Endothelial cell of umbilical vein (primary cell): ENCODE measurements at regions not wholly inside any gene's neighbourhood (a gene's known extent, or its start where the extent isn't known, plus 50 kb on each side); places are given as distances from the start of the nearest gene placed in this dataset.

Experiments
- BruUV-seq: library from RNA; stranded (reverse); fragments of 400-500 nt; replicated peaks from 2 replicates; lab custom pipeline; 2021; lab: Mats Ljungman, UMichigan
- CTCF ChIA-PET: fragments of 300-600, 350-600 bp; sonication (Branson Sonifier 250); formaldehyde crosslinking; loops from one replicate; lab custom pipeline; 2021; ENCODE audit warnings: antibody characterized with exemption, inconsistent platforms; lab: Charles Lee
- POLR2A ChIA-PET: fragments of 300-600, 350-600 bp; sonication (Branson Sonifier 250); formaldehyde crosslinking; loops from one replicate; lab custom pipeline; 2021; ENCODE audit warnings: antibody characterized with exemption, inconsistent platforms; lab: Charles Lee
- DNase-seq: peaks from one replicate; pipeline ENCODE4 v3.0.0-alpha.2; 2011; ENCODE audit warnings: low read depth, low spot score
- FAIRE-seq: peaks from 2 replicates; lab custom pipeline; 2011; peaks lifted over from hg19 to GRCh38; lab: Jason Lieb, UNC
- H2AFZ ChIP-seq: 2 replicates; pipeline ENCODE4 v1.6.0; 2012; ENCODE audit warnings: low read depth, low read length, control low read depth, inconsistent platforms
- H3K27ac ChIP-seq: 2 replicates; pipeline ENCODE4 v1.5.1; 2011; ENCODE audit warnings: low read depth, mild to moderate bottlenecking, control low read depth, low read length, moderate library complexity; ENCODE audit not compliant: insufficient read depth
- H3K27me3 ChIP-seq, 2 experiments: 2 replicates each; pipeline versions ENCODE4 v1.6.0 to v1.6.1; 2011; ENCODE audit warnings: low read length in 2 of 2, mixed read lengths in 1 of 2; ENCODE audit not compliant: control insufficient read depth in 2 of 2, insufficient read depth in 2 of 2
- H3K36me3 ChIP-seq, 2 experiments: 2 replicates in 1 of 2; 3 replicates in 1 of 2; pipeline ENCODE4 v1.5.1; 2011; ENCODE audit warnings: low read length in 2 of 2, mild to moderate bottlenecking in 1 of 2, moderate library complexity in 1 of 2; ENCODE audit not compliant: control insufficient read depth in 2 of 2, insufficient read depth in 2 of 2; ENCODE audit errors: extremely low read depth in 1 of 2
- H3K4me1 ChIP-seq: 3 replicates; pipeline ENCODE4 v1.5.1; 2011; ENCODE audit warnings: mild to moderate bottlenecking, low read length; ENCODE audit not compliant: control insufficient read depth, insufficient read depth; ENCODE audit errors: extremely low read depth
- H3K4me2 ChIP-seq: 2 replicates; pipeline ENCODE4 v1.6.1; 2011; ENCODE audit warnings: low read length, control low read depth, mixed read lengths; ENCODE audit not compliant: insufficient read depth
- H3K4me3 ChIP-seq, 3 experiments: fragments of 200-600 bp in 1 of 3; sonication (generic), shearing (Covaris generic) in 1 of 3; replicated peaks in 1 of 3; 2 replicates each; pipeline ENCODE4 v1.5.1; 2011 to 2016; ENCODE audit warnings: control low read depth in 3 of 3, low read length in 3 of 3, mild to moderate bottlenecking in 2 of 3, inconsistent platforms in 1 of 3, low read depth in 1 of 3, moderate library complexity in 1 of 3; ENCODE audit not compliant: insufficient read depth in 1 of 3
- H3K79me2 ChIP-seq: 2 replicates; pipeline ENCODE4 v1.6.0; 2012; ENCODE audit warnings: low read length, inconsistent platforms; ENCODE audit not compliant: control insufficient read depth, insufficient read depth
- H3K9ac ChIP-seq: replicated peaks from 2 replicates; pipeline ENCODE3; 2011; ENCODE audit warnings: low read length, control low read depth; ENCODE audit not compliant: insufficient read depth; ENCODE audit errors: extremely low read depth
- H3K9me1 ChIP-seq: replicated peaks from 3 replicates; pipeline ENCODE4 v1.6.0; 2011; ENCODE audit warnings: mild to moderate bottlenecking, low read length; ENCODE audit not compliant: control insufficient read depth, insufficient read depth; ENCODE audit errors: extremely low read depth
- H3K9me3 ChIP-seq: replicated peaks from 2 replicates; pipeline ENCODE4 v1.5.1; 2012; ENCODE audit warnings: low read length, inconsistent platforms; ENCODE audit not compliant: control insufficient read depth, insufficient read depth
- H4K20me1 ChIP-seq: replicated peaks from 2 replicates; pipeline ENCODE3; 2011; ENCODE audit warnings: mild to moderate bottlenecking, low read length; ENCODE audit not compliant: control insufficient read depth, insufficient read depth; ENCODE audit errors: extremely low read depth
- CTCF ChIP-seq, 2 donors: IDR thresholded peaks; 1 replicate in 1 of 2; 2 replicates in 1 of 2; pipeline ENCODE4 v1.5.1; 2011; ENCODE audit warnings: low read length in 2 of 2, mild to moderate bottlenecking in 2 of 2, moderate library complexity in 2 of 2, control low read depth in 1 of 2, inconsistent platforms in 1 of 2, low read depth in 1 of 2; ENCODE audit not compliant: insufficient read depth in 1 of 2; ENCODE audit errors: extremely low read depth in 1 of 2
- EZH2 ChIP-seq: IDR thresholded peaks from 2 replicates; pipeline ENCODE4 v1.6.1; 2012; ENCODE audit warnings: borderline replicate concordance, low read depth, mild to moderate bottlenecking, moderate library complexity, low read length, inconsistent platforms; ENCODE audit not compliant: severe bottlenecking
- FOS ChIP-seq: IDR thresholded peaks from 2 replicates; pipeline ENCODE4 v1.6.1; 2011; ENCODE audit warnings: mild to moderate bottlenecking, low read length, moderate library complexity, borderline replicate concordance; ENCODE audit not compliant: insufficient read depth
- GATA2 ChIP-seq: IDR thresholded peaks from 2 replicates; pipeline ENCODE4 v1.7.0; 2011; ENCODE audit warnings: low read depth, mild to moderate bottlenecking, moderate library complexity, mixed read lengths, low read length; ENCODE audit not compliant: insufficient read length, insufficient read depth
- JUN ChIP-seq: IDR thresholded peaks from 2 replicates; pipeline ENCODE4 v1.6.1; 2011; ENCODE audit warnings: borderline replicate concordance, low read depth; ENCODE audit not compliant: insufficient read length, insufficient read depth
- MAX ChIP-seq: IDR thresholded peaks from 2 replicates; pipeline ENCODE4 v1.6.1; 2011; ENCODE audit not compliant: insufficient read depth, insufficient read length
- MYC ChIP-seq: IDR thresholded peaks from one replicate; pipeline ENCODE4 v1.6.1; 2011; ENCODE audit warnings: mild to moderate bottlenecking, low read depth, low read length
- POLR2A ChIP-seq: IDR thresholded peaks from 2 replicates; pipeline ENCODE4 v1.6.1; 2012; ENCODE audit warnings: low read depth, mild to moderate bottlenecking, control low read depth, low read length
- POLR2AphosphoS5 ChIP-seq: IDR thresholded peaks from 2 replicates; pipeline ENCODE4 v1.6.1; 2012; ENCODE audit warnings: low read depth, mild to moderate bottlenecking, control low read depth, low read length, moderate library complexity; ENCODE audit not compliant: insufficient read depth
- dilution Hi-C: fragments of 300-500 bp; cut with MboI; formaldehyde crosslinking; loops from one replicate; pipeline ENCODE4 v1.15.0; 2019; ENCODE audit warnings: low sequenced_read_pairs; ENCODE audit not compliant: extremely low pct_ligation_motif_present
- intact Hi-C: fragments of 100-400 bp; cut with micrococcal nuclease; formaldehyde crosslinking; loops from one replicate; pipeline ENCODE4 v1.10.0; 2022

DNA sequence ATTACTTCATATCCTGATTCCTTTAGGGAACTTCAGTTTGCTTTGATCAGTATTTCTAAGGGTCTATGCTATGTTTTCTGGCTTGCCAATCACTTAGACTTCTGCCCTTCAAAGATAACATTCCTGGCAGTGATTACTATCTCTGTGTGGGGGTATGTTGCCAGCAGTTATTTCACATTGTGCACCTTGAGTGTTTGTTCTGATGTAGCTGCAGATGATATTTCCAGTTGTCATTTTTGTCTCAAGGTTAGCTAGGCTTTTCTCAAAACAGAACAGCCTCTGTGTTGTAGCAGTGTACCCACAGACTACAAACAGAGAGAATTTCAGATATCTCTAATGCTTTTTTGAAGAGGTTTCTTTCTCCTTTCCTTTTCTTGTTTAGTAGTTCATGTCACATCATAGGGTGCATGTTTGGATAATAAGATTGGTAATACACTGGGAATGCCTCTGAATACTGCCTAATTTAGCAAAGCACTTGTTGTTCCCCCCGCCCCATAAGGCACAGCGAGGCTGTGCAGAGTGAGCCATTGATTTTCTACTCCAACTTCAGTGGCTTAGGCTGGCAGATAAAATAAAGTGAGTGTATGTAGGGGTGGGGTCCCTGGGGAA lies 134.7 kb upstream of the AGR3 start:
- no peaks in the 10 kb centered on the region for H3K27me3 ChIP-seq
- no peaks in the 10 kb centered on the region for H3K9me1 ChIP-seq
- H4K20me1 ChIP-seq, result no peaks in the 10 kb centered on the region
- dilution Hi-C loops (no loop called here), intact Hi-C loops (no loop called here)
- no peak for TF ChIP-seq POLR2A
- TF ChIP-seq GATA2, result peak; percentile 8
- TF ChIP-seq FOS, result no peak
- no peak for TF ChIP-seq EZH2
- TF ChIP-seq CTCF (IDR thresholded peaks at IDR 0.05; ENCODE audit: extremely low read depth in 1 of 2, insufficient read depth in 1 of 2, low read depth in 1 of 2, low read length in 2 of 2), result no peak
- TF ChIP-seq MYC, result no peak
- ChIA-PET POLR2A (interaction anchor here (0.6 kb wide), 1 partner anchor 11 kb away, joined by 3 read pairs; no protein-coding TSS in a partner anchor), CTCF (no interaction called here)
- no TSS peak for BruUV-seq
- H3K27ac ChIP-seq, result no peak overlapping the region
- H3K79me2 ChIP-seq, result no peaks in the 10 kb centered on the region
- peaks cover 13% of the 10 kb centered on the region for H3K4me1 ChIP-seq
- DNase-seq (peak; percentile 21), FAIRE-seq (no peak)
- H3K36me3 ChIP-seq, result no peaks in the 10 kb centered on the region
- H2AFZ ChIP-seq, result no peak overlapping the region
- no peak overlapping the region for H3K4me3 ChIP-seq
- no peak overlapping the region for H3K9ac ChIP-seq
- no peak overlapping the region for H3K4me2 ChIP-seq
- no peaks in the 10 kb centered on the region for H3K9me3 ChIP-seq

GRCh38 chr7:17019106-17019505 lies 137.3 kb upstream of the AGR3 start:
- CTCF ChIA-PET, result interaction anchor here (0.9 to 1.2 kb wide), 4 partner anchors 14 to 282 kb away, joined by 3 to 4 read pairs (median 4); no protein-coding TSS in a partner anchor
- BruUV-seq, result no TSS peak
- Histone ChIP-seq H3K9ac (no peak overlapping the region), H3K27me3 (no peaks in the 10 kb centered on the region), H3K36me3 (no peaks in the 10 kb centered on the region), H3K79me2 (no peaks in the 10 kb centered on the region), H3K4me2 (no peak overlapping the region), H3K4me3 (no peak overlapping the region), H3K9me1 (no peaks in the 10 kb centered on the region), H3K27ac (no peak overlapping the region), H3K4me1 (peaks cover 13% of the 10 kb centered on the region), H2AFZ (no peak overlapping the region), H3K9me3 (no peaks in the 10 kb centered on the region), H4K20me1 (no peaks in the 10 kb centered on the region)
- dilution Hi-C loops (no loop called here), intact Hi-C loops (no loop called here)
- TF ChIP-seq EZH2 (no peak), GATA2 (no peak), JUN (no peak), CTCF (IDR thresholded peaks at IDR 0.05; ENCODE audit: extremely low read depth in 1 of 2, insufficient read depth in 1 of 2, low read depth in 1 of 2, low read length in 2 of 2) (no peak), MYC (no peak), MAX (no peak), POLR2AphosphoS5 (no peak)
- DNase-seq, result no peak
- FAIRE-seq, result no peak
- POLR2A ChIA-PET, result no interaction called here
